ENCODE measurements at regions not wholly inside any gene's neighbourhood (a gene's known extent, or its start where the extent isn't known, plus 50 kb on each side); places are given as distances from the start of the nearest gene placed in this dataset.

GRCh38 chr13:58574791-58575190 lies 943.2 kb downstream of the PCDH17 start:
- ATAC-seq = no peak
- Histone ChIP-seq H3K36me3 (no peaks in the 10 kb centered on the region), H3K4me3 (no peak overlapping the region), H3K27ac (no peak overlapping the region), H3K27me3 (ENCODE audit: low read depth) (no peaks in the 10 kb centered on the region), H3K4me1 (no peaks in the 10 kb centered on the region), H3K9me3 (peaks cover 5% of the 10 kb centered on the region)
- no peak for DNase-seq
- intact Hi-C loops (cut with DNase I) = no loop called here
- TF ChIP-seq CTCF (IDR thresholded peaks at IDR 0.05) = no peak

GRCh38 chr13:58579468-58579867 lies 947.9 kb downstream of the PCDH17 start:
- H3K9me3 ChIP-seq = peaks cover 5% of the 10 kb centered on the region
- DNase-seq (no peak), ATAC-seq (no peak)
- H3K27ac ChIP-seq = no peak overlapping the region
- no peaks in the 10 kb centered on the region for H3K36me3 ChIP-seq
- TF ChIP-seq CTCF (IDR thresholded peaks at IDR 0.05) = no peak
- no peaks in the 10 kb centered on the region for H3K27me3 ChIP-seq (ENCODE audit: low read depth)
- no peak overlapping the region for H3K4me3 ChIP-seq
- H3K4me1 ChIP-seq = no peaks in the 10 kb centered on the region
- intact Hi-C loops (cut with DNase I) = no loop called here

- Histone ChIP-seq H3K36me3 (no peaks in the 10 kb centered on the region), H3K4me1 (no peaks in the 10 kb centered on the region), H3K9me3 (no peaks in the 10 kb centered on the region), H3K4me3 (no peak overlapping the region), H3K27ac (no peak overlapping the region), H3K27me3 (ENCODE audit: low read depth) (no peaks in the 10 kb centered on the region)
- no peak for DNase-seq
- TF ChIP-seq CTCF (IDR thresholded peaks at IDR 0.05) = no peak
- no peak for ATAC-seq
- intact Hi-C loops (cut with DNase I) = no loop called here
Observed at GRCh38 chr13:58583966-58584365, 952.4 kb downstream of the PCDH17 start.

- no peak for DNase-seq
- Histone ChIP-seq H3K4me1 (no peaks in the 10 kb centered on the region), H3K9me3 (no peaks in the 10 kb centered on the region), H3K36me3 (no peaks in the 10 kb centered on the region), H3K27ac (no peak overlapping the region), H3K27me3 (ENCODE audit: low read depth) (no peaks in the 10 kb centered on the region), H3K4me3 (no peak overlapping the region)
- intact Hi-C loops (cut with DNase I) = no loop called here
- ATAC-seq = no peak
- TF ChIP-seq CTCF (IDR thresholded peaks at IDR 0.05) = no peak
Observed at GRCh38 chr13:58584610-58585009, 953.1 kb downstream of the PCDH17 start.

GRCh38 chr13:58587183-58587582 lies 955.6 kb downstream of the PCDH17 start:
- Histone ChIP-seq H3K9me3 (no peaks in the 10 kb centered on the region), H3K4me3 (no peak overlapping the region), H3K4me1 (no peaks in the 10 kb centered on the region), H3K27me3 (ENCODE audit: low read depth) (no peaks in the 10 kb centered on the region), H3K27ac (no peak overlapping the region), H3K36me3 (no peaks in the 10 kb centered on the region)
- no peak for TF ChIP-seq CTCF (IDR thresholded peaks at IDR 0.05)
- DNase-seq (no peak), ATAC-seq (peak in 1 of 2 donors; percentile 30)
- intact Hi-C loops (cut with DNase I) = no loop called here

GRCh38 chr13:58592052-58592451 lies 960.5 kb downstream of the PCDH17 start:
- H3K9me3 ChIP-seq = no peaks in the 10 kb centered on the region
- no peak overlapping the region for H3K4me3 ChIP-seq
- DNase-seq (no peak), ATAC-seq (no peak)
- intact Hi-C loops (cut with DNase I) = no loop called here
- no peak for TF ChIP-seq CTCF (IDR thresholded peaks at IDR 0.05)
- H3K27ac ChIP-seq = no peak overlapping the region
- H3K27me3 ChIP-seq (ENCODE audit: low read depth) = no peaks in the 10 kb centered on the region
- no peaks in the 10 kb centered on the region for H3K36me3 ChIP-seq
- no peaks in the 10 kb centered on the region for H3K4me1 ChIP-seq
